SH-SY5Y (cell line): ENCODE measurements at regions not wholly inside any gene's neighbourhood (a gene's known extent, or its start where the extent isn't known, plus 50 kb on each side); places are given as distances from the start of the nearest gene placed in this dataset.

Experiments used
- GATA2 ChIP-seq: IDR thresholded peaks from 2 replicates; pipeline ENCODE4 v1.6.1; 2011; ENCODE audit warnings: mild to moderate bottlenecking, low read depth, low read length
- GATA3 ChIP-seq: IDR thresholded peaks from 2 replicates; pipeline ENCODE4 v1.6.1; 2011; ENCODE audit warnings: low read depth, mild to moderate bottlenecking, low read length, moderate library complexity

DNA sequence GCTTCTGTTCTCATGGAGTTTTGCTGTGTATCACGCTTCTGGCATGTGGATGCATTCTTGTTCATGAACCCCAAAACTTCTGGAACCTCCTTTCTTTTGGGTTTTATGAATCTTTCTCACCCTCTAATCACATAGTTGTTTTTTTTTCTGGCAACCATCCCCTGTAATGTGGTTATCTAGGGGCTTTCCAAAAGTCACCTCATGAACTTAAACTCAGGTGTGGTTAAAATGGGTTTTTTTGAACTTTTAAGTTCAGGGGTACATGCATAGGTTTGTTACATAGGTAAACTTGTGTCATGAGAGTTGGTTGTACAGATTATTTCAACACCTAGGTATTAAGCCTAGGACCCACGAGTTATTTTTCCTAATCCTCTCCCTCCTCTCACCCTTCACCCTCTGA, 1099.4 kb upstream of the SLIT2 start:
- TF ChIP-seq GATA2 (no peak), GATA3 (no peak)
